RWPE2 (cell line): ENCODE measurements at regions not wholly inside any gene's neighbourhood (a gene's known extent, or its start where the extent isn't known, plus 50 kb on each side); places are given as distances from the start of the nearest gene placed in this dataset.
"Not testable (repeated sequence)": the region's sequence is repeated elsewhere in the genome, so short reads cannot be mapped to it uniquely, and the experiment has no call there.

ENCODE experiments used
- ATAC-seq: fragments of 200-7000 bp; cut with Tn5 transposase; 3 replicates; pipeline ENCODE4 v1.9.1; 2021; ENCODE audit warnings: low read depth
- DNase-seq: peaks from one replicate; pipeline ENCODE4 v3.0.0-alpha.2; 2020; ENCODE audit warnings: low spot score
- H3K27ac ChIP-seq: fragments of 450-650 bp; 2 replicates; pipeline ENCODE4 v1.5.1; 2017; ENCODE audit warnings: mild to moderate bottlenecking; ENCODE audit not compliant: poor library complexity, severe bottlenecking
- H3K27me3 ChIP-seq: fragments of 250-450 bp; sonication (Bioruptor Pico); 2 replicates; pipeline ENCODE4 v1.5.1; 2021; ENCODE audit warnings: mild to moderate bottlenecking, moderate library complexity; ENCODE audit not compliant: insufficient read depth, poor library complexity, severe bottlenecking
- H3K36me3 ChIP-seq: fragments of 250-450 bp; sonication (Bioruptor Pico); 2 replicates; pipeline ENCODE4 v1.5.1; 2020; ENCODE audit warnings: low read depth, mild to moderate bottlenecking, moderate library complexity
- H3K4me1 ChIP-seq: fragments of 250-450 bp; sonication (Bioruptor Pico); 2 replicates; pipeline ENCODE4 v1.5.1; 2021; ENCODE audit warnings: mild to moderate bottlenecking, moderate library complexity; ENCODE audit not compliant: insufficient read depth, poor library complexity, severe bottlenecking
- H3K4me3 ChIP-seq: fragments of 250-450 bp; sonication (Bioruptor Pico); 2 replicates; pipeline ENCODE4 v1.5.1; 2021; ENCODE audit warnings: mild to moderate bottlenecking, moderate library complexity; ENCODE audit not compliant: severe bottlenecking
- H3K9me3 ChIP-seq: fragments of 250-450 bp; sonication (Bioruptor Pico); 2 replicates; pipeline ENCODE4 v1.5.1; 2021; ENCODE audit warnings: mild to moderate bottlenecking, moderate library complexity; ENCODE audit not compliant: severe bottlenecking
- TF ChIP-seq, protein P1 (sequence below): fragments of 450-650 bp; IDR thresholded peaks from one replicate; pipeline ENCODE4 v1.5.1; 2017; ENCODE audit warnings: mild to moderate bottlenecking, moderate library complexity; ENCODE audit not compliant: poor library complexity, severe bottlenecking

DNA sequence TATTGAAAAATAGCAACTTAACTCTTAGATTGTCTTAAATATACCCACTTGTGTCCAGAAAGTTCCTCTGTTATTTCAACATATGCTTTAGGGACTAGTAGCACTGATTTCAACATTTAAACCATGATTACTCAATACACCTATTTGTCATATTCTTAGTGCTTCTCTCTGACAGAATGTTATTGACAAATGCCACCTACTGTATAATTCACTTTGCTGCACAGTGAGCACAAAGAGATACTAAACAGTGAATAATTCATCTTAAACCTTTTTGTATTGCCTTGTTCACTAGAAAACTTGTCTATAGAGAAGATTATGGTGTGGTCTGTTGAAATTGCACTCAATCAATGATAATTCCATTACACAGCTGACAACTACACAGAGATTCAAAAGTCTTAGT, 692.6 kb downstream of the PCDH17 start:
- Histone ChIP-seq H3K4me1 (no peaks in the 10 kb centered on the region), H3K27ac (no peak overlapping the region), H3K27me3 (no peaks in the 10 kb centered on the region), H3K4me3 (no peak overlapping the region), H3K36me3 (no peaks in the 10 kb centered on the region), H3K9me3 (no peaks in the 10 kb centered on the region)
- DNase-seq = no peak
- ATAC-seq = no peak
- TF ChIP-seq, protein P1, sequence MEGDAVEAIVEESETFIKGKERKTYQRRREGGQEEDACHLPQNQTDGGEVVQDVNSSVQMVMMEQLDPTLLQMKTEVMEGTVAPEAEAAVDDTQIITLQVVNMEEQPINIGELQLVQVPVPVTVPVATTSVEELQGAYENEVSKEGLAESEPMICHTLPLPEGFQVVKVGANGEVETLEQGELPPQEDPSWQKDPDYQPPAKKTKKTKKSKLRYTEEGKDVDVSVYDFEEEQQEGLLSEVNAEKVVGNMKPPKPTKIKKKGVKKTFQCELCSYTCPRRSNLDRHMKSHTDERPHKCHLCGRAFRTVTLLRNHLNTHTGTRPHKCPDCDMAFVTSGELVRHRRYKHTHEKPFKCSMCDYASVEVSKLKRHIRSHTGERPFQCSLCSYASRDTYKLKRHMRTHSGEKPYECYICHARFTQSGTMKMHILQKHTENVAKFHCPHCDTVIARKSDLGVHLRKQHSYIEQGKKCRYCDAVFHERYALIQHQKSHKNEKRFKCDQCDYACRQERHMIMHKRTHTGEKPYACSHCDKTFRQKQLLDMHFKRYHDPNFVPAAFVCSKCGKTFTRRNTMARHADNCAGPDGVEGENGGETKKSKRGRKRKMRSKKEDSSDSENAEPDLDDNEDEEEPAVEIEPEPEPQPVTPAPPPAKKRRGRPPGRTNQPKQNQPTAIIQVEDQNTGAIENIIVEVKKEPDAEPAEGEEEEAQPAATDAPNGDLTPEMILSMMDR = no peak

DNA sequence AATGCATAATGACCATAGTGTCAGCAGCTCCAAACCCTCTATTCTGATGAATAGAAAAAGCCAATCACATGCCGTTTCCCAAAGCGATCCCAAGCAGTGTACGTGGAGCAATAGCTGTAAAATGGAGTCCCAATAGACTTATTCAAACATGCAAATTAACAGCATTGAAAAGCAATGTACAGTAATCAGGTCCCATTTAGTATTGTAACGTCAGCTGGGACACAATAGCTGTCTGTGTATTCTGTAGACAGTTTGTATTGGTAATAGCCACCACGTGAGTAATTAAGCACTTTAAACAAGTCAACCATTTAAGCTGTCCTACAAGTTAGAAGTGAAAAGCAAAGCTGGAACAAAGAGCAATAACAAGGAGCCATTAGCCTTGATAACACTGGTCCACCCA, 698.2 kb downstream of the PCDH17 start:
- Histone ChIP-seq H3K4me3 (no peak overlapping the region), H3K36me3 (no peaks in the 10 kb centered on the region), H3K27ac (no peak overlapping the region), H3K4me1 (no peaks in the 10 kb centered on the region), H3K27me3 (no peaks in the 10 kb centered on the region), H3K9me3 (no peaks in the 10 kb centered on the region)
- ATAC-seq (no peak), DNase-seq (no peak)
- TF ChIP-seq, protein P1 = no peak

DNA sequence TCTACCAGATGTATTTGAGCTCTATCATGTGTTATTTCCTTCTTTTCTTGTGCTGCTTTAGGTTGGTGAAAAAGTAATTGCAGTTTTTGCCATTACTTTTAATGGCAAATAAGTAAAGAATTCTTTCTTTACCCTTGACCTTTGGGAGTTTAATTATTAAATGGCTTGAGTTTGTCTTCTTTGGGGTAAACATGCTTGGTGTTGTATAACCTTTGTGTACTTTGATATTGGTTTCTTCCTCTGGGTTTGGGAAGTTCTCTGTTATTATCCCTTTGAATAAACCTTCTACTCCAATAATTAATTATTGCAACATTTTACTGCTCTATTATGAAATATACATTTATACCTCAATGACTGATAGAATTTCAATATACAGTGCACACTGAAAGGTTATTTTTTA, 709.4 kb downstream of the PCDH17 start:
- no peaks in the 10 kb centered on the region for H3K27me3 ChIP-seq

GRCh38 chr13:58341318-58341717, 709.8 kb downstream of the PCDH17 start:
- H3K36me3 ChIP-seq = no peaks in the 10 kb centered on the region
- H3K27ac ChIP-seq = no peak overlapping the region
- H3K4me3 ChIP-seq = no peak overlapping the region
- H3K4me1 ChIP-seq = no peaks in the 10 kb centered on the region
- TF ChIP-seq, protein P1 = no peak
- H3K9me3 ChIP-seq = no peaks in the 10 kb centered on the region
- ATAC-seq (no peak), DNase-seq (no peak)
- no peaks in the 10 kb centered on the region for H3K27me3 ChIP-seq

More for the DNA sequence above, 709.4 kb downstream of the PCDH17 start:
- DNase-seq = no peak
- TF ChIP-seq, protein P1 = no peak
- H3K9me3 ChIP-seq = no peaks in the 10 kb centered on the region
- ATAC-seq = no peak
- no peaks in the 10 kb centered on the region for H3K4me1 ChIP-seq
- H3K27ac ChIP-seq = no peak overlapping the region
- H3K4me3 ChIP-seq = no peak overlapping the region
- H3K36me3 ChIP-seq = no peaks in the 10 kb centered on the region

DNA sequence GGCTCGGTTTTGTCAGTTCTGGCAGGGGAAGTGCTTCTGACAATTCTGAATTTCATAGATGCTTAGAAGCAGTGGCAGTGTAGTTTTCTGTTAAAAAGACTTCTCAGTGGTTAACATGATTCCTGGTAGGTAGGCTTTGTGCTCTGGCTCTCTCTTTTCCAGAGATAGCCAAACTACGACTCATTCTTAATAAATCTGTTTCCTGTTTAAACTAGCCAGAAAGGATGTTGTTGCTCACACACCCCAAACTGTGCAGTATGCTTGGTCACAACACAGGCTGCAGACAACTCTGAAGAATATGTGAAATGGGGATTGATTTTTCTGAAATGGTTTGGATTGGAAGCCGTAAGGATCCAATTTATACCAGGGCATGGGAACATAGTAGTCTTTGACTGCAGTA, 711.5 kb downstream of the PCDH17 start:
- H3K27ac ChIP-seq = no peak overlapping the region
- no peaks in the 10 kb centered on the region for H3K9me3 ChIP-seq
- no peaks in the 10 kb centered on the region for H3K27me3 ChIP-seq
- no peak for ATAC-seq
- no peaks in the 10 kb centered on the region for H3K36me3 ChIP-seq
- TF ChIP-seq, protein P1 = no peak
- H3K4me1 ChIP-seq = no peaks in the 10 kb centered on the region
- DNase-seq = no peak
- no peak overlapping the region for H3K4me3 ChIP-seq

DNA sequence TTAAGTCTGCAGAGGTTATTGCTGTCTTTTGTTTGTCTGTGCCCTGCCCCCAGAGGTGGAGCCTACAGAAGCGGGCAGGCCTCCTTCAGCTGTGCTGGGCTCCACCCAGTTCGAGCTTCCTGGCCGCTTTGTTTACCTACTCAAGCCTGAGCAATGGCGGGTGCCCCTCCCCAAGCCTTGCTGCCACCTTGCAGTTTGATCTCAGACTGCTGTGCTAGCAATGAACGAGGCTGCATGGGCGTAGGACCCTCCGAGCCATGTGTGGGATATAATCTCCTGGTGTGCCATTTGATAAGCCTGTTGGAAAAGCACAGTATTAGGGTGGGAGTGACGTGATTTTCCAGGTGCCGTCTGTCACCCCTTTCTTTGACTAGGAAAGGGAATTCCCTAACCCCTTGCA, 720.6 kb downstream of the PCDH17 start:
- not testable (repeated sequence) for H3K4me3 ChIP-seq, ATAC-seq, H3K4me1 ChIP-seq, H3K27ac ChIP-seq, DNase-seq, H3K36me3 ChIP-seq, H3K9me3 ChIP-seq, H3K27me3 ChIP-seq
